ENCODE measurements at regions not wholly inside any gene's neighbourhood (a gene's known extent, or its start where the extent isn't known, plus 50 kb on each side); places are given as distances from the start of the nearest gene placed in this dataset.
A peak's percentile ranks its signal among the peaks of the same experiment; 100 is the strongest.

GRCh38 chr16:79902351-79902750, 301.8 kb upstream of the MAF start:
- TF ChIP-seq, protein P1, sequence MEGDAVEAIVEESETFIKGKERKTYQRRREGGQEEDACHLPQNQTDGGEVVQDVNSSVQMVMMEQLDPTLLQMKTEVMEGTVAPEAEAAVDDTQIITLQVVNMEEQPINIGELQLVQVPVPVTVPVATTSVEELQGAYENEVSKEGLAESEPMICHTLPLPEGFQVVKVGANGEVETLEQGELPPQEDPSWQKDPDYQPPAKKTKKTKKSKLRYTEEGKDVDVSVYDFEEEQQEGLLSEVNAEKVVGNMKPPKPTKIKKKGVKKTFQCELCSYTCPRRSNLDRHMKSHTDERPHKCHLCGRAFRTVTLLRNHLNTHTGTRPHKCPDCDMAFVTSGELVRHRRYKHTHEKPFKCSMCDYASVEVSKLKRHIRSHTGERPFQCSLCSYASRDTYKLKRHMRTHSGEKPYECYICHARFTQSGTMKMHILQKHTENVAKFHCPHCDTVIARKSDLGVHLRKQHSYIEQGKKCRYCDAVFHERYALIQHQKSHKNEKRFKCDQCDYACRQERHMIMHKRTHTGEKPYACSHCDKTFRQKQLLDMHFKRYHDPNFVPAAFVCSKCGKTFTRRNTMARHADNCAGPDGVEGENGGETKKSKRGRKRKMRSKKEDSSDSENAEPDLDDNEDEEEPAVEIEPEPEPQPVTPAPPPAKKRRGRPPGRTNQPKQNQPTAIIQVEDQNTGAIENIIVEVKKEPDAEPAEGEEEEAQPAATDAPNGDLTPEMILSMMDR (IDR thresholded peaks at IDR 0.05; ENCODE audit: low read depth, low read length) = no peak
- H3K4me3 ChIP-seq (ENCODE audit: low read depth, low read length) = no peak overlapping the region
- in situ Hi-C loops (cut with HindIII; ENCODE audit: low sequenced_read_pairs) = no loop called here
- peak; percentile 65 for DNase-seq (ENCODE audit: low read depth, low spot score)

GRCh38 chr16:79901522-79901921, 301.0 kb upstream of the MAF start:
- in situ Hi-C loops (cut with HindIII; ENCODE audit: low sequenced_read_pairs) = no loop called here

DNA sequence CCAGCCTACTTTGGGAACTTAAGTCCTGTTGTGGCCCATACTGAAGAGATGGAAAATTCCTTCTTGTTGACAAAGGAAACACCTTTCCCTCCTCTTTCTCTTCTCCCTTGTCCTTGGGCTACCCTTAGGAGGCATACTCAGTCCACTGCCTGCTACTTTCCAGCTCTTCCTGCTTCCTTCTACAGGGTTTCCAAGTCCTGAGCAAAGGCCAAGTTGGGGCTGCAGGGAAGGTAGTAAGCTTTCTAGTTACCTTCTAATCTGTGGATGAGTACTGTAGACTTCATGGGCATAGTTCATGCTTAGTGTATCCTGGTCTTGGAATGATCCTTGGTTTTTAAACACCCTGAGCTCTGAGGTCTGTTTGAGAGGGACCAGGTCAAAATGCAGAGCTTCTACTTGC, 299.2 kb upstream of the MAF start:
- TF ChIP-seq, protein P1 (IDR thresholded peaks at IDR 0.05; ENCODE audit: low read depth, low read length) = no peak
- no peak for DNase-seq (ENCODE audit: low read depth, low spot score)
- H3K4me3 ChIP-seq (ENCODE audit: low read depth, low read length) = no peak overlapping the region
- in situ Hi-C loops (cut with HindIII; ENCODE audit: low sequenced_read_pairs) = no loop called here

More at GRCh38 chr16:79901522-79901921, 301.0 kb upstream of the MAF start:
- H3K4me3 ChIP-seq (ENCODE audit: low read depth, low read length) = no peak overlapping the region
- TF ChIP-seq, protein P1 (IDR thresholded peaks at IDR 0.05; ENCODE audit: low read depth, low read length) = no peak
- no peak for DNase-seq (ENCODE audit: low read depth, low spot score)

- in situ Hi-C loops (cut with HindIII; ENCODE audit: low sequenced_read_pairs) = no loop called here
- TF ChIP-seq, protein P1 (IDR thresholded peaks at IDR 0.05; ENCODE audit: low read depth, low read length) = no peak
- DNase-seq (ENCODE audit: low read depth, low spot score) = no peak
- H3K4me3 ChIP-seq (ENCODE audit: low read depth, low read length) = no peak overlapping the region
Observed at GRCh38 chr16:79899316-79899715, 298.8 kb upstream of the MAF start.

DNA sequence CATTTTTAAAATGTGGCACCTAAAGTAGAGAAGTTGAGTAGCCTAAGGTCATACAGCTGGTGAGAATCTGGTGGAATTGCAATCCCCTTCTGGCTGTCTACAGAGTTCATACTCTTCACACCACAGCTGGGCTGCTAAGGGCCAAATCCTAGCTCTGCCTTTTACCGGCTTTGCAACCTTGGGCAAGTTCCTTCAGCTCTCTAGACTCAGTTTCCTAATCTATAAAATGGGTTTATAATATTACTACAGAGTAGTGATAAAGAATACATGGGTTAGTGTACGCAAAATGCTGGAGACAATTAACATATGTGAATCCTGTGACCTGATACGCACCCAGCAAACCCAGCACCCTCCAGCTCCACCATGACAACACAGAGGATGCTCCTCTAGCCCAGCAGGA, 298.2 kb upstream of the MAF start:
- no peak for DNase-seq (ENCODE audit: low read depth, low spot score)
- TF ChIP-seq, protein P1 (IDR thresholded peaks at IDR 0.05; ENCODE audit: low read depth, low read length) = no peak
- H3K4me3 ChIP-seq (ENCODE audit: low read depth, low read length) = no peak overlapping the region
- in situ Hi-C loops (cut with HindIII; ENCODE audit: low sequenced_read_pairs) = no loop called here

DNA sequence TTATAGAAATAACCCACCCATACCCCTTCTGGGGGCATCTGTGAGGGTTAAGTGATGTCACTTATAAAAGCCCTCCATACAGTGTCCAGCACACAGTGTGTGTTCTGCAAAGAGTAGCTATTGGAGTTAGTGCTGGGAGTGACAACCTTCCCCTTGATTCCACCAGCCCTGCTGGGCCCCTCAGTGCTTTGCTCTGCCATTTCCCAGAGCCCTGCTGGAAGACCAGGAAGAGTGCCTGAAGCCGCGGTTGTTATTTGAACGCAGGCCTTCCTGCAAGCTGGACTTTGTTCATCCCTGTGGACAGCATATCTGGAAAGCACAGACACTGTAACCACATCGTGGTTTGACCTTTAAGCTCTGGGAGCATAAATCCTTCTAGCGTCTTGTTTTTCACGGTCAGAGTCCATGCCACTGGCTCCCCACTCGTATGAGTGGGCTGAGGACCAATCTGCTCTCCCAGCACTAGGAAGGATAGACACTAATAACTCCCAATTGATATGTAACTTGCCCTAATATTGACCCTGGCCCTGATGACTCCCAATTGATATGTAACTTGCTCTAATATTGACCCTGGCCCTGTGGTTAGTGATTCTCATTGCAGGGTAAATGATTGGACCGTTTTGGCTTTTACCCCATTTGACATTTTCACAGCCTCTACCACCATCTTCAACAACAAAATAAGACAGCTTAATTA, 297.1 kb upstream of the MAF start:
- H3K4me3 ChIP-seq (ENCODE audit: low read depth, low read length) = no peak overlapping the region
- DNase-seq (ENCODE audit: low read depth, low spot score) = peak; percentile 56
- TF ChIP-seq, protein P1 (IDR thresholded peaks at IDR 0.05; ENCODE audit: low read depth, low read length) = no peak
- in situ Hi-C loops (cut with HindIII; ENCODE audit: low sequenced_read_pairs) = no loop called here
